Erythroblast (primary cell): ENCODE measurements at regions not wholly inside any gene's neighbourhood (a gene's known extent, or its start where the extent isn't known, plus 50 kb on each side); places are given as distances from the start of the nearest gene placed in this dataset.

Experiments used
- GATA1 ChIP-seq: IDR thresholded peaks from 2 replicates; pipeline ENCODE4 v1.6.1; 2011; ENCODE audit warnings: low read depth, mild to moderate bottlenecking, control low read depth, low read length, moderate library complexity
- POLR2A ChIP-seq: IDR thresholded peaks from 2 replicates; pipeline ENCODE4 v1.6.1; 2011; ENCODE audit warnings: mild to moderate bottlenecking, low read length

- TF ChIP-seq POLR2A (no peak), GATA1 (no peak)
Measured at GRCh38 chr14:39762576-39763401, 330.6 kb upstream of the FBXO33 start.
